K562 (cell line): ENCODE measurements at regions not wholly inside any gene's neighbourhood (a gene's known extent, or its start where the extent isn't known, plus 50 kb on each side); places are given as distances from the start of the nearest gene placed in this dataset.

ENCODE experiments used
- ATAC-seq: fragments of 200-7000 bp; cut with Tn5 transposase; 3 replicates; pipeline ENCODE4 v1.9.1; 2020; ENCODE audit warnings: moderate library complexity
- BruUV-seq: library from RNA; stranded (reverse); fragments of 400-500 nt; replicated peaks from 2 replicates; lab custom pipeline; 2021; lab: Mats Ljungman, UMichigan
- CTCF ChIA-PET: fragments of 300-600 bp; formaldehyde crosslinking; extraction: SDS; loops from one replicate; lab custom pipeline; 2021; ENCODE audit warnings: low intra/inter-chr PET ratio; lab: Yijun Ruan, JAX
- POLR2A ChIA-PET: fragments of 300-600, 350-650 bp; sonication (Branson Sonifier 250); formaldehyde crosslinking; extraction: SDS; loops from one replicate; lab custom pipeline; 2021; ENCODE audit warnings: antibody characterized with exemption, inconsistent platforms; lab: Yijun Ruan, JAX
- DNase-seq, 4 experiments: peaks; one replicate each; pipeline versions ENCODE4 v3.0.0 to v3.0.0-alpha.2; 2011 to 2018; ENCODE audit warnings: low spot score in 3 of 4, mixed read lengths in 3 of 4; ENCODE audit errors: extremely low read depth in 1 of 4
- FAIRE-seq: peaks from 2 replicates; lab custom pipeline; 2011; peaks lifted over from hg19 to GRCh38; lab: Jason Lieb, UNC
- H2AFZ ChIP-seq: 2 replicates; pipeline ENCODE4 v1.6.0; 2011; ENCODE audit warnings: low read depth, low read length, control low read depth, inconsistent platforms
- H3K27ac ChIP-seq: fragments of 200-600 bp; 3 replicates; pipeline ENCODE4 v1.8.0; 2011; ENCODE audit warnings: low read depth, mild to moderate bottlenecking, control low read depth, inconsistent platforms, low read length, moderate library complexity, mixed read lengths; ENCODE audit errors: extremely low read depth
- H3K27me3 ChIP-seq, 2 experiments: fragments of 300-600 bp in 1 of 2; 2 replicates in 1 of 2; 3 replicates in 1 of 2; pipeline versions ENCODE4 v1.6.0 to v1.8.0; 2011; ENCODE audit warnings: inconsistent platforms in 2 of 2, low read length in 2 of 2, mild to moderate bottlenecking in 1 of 2, mixed read lengths in 1 of 2, moderate library complexity in 1 of 2; ENCODE audit not compliant: control insufficient read depth in 2 of 2, insufficient read depth in 2 of 2
- H3K36me3 ChIP-seq: fragments of 300-600 bp; 3 replicates; pipeline ENCODE4 v1.8.0; 2011; ENCODE audit warnings: mild to moderate bottlenecking, low read length, inconsistent platforms; ENCODE audit not compliant: control insufficient read depth, insufficient read depth
- H3K4me1 ChIP-seq, 2 experiments: fragments of 200-600 bp in 1 of 2; replicated peaks in 1 of 2; 2 replicates in 1 of 2; 3 replicates in 1 of 2; pipeline versions ENCODE4 v1.5.1 to v1.8.0; 2011; ENCODE audit warnings: inconsistent platforms in 2 of 2, low read length in 2 of 2, mild to moderate bottlenecking in 1 of 2, mixed read lengths in 1 of 2, moderate library complexity in 1 of 2; ENCODE audit not compliant: control insufficient read depth in 2 of 2, insufficient read depth in 2 of 2
- H3K4me2 ChIP-seq: 2 replicates; pipeline ENCODE4 v1.6.1; 2011; ENCODE audit warnings: low read length, control low read depth, inconsistent platforms, mixed read lengths; ENCODE audit not compliant: insufficient read depth
- H3K4me3 ChIP-seq: fragments of 200-600 bp; sonication (generic), shearing (Covaris generic); 2 replicates; pipeline ENCODE4 v1.5.1; 2016; ENCODE audit warnings: control low read depth, inconsistent platforms
- H3K79me2 ChIP-seq: fragments of 200-600 bp; 3 replicates; pipeline ENCODE4 v1.8.0; 2011; ENCODE audit warnings: low read length, inconsistent platforms; ENCODE audit not compliant: control insufficient read depth, insufficient read depth
- H3K9ac ChIP-seq, 2 experiments: 2 replicates each; pipeline versions ENCODE4 v1.6.0 to v1.6.1; 2011; ENCODE audit warnings: low read depth in 2 of 2, low read length in 2 of 2, control low read depth in 1 of 2, inconsistent platforms in 1 of 2, mild to moderate bottlenecking in 1 of 2, mixed read lengths in 1 of 2; ENCODE audit not compliant: insufficient read depth in 1 of 2
- H3K9me1 ChIP-seq: one replicate; pipeline ENCODE4 v1.6.0; 2011; ENCODE audit warnings: inconsistent platforms, mild to moderate bottlenecking, low read length, moderate library complexity; ENCODE audit not compliant: control insufficient read depth, insufficient read depth
- H3K9me3 ChIP-seq: replicated peaks from 2 replicates; pipeline ENCODE4 v1.5.1; 2011; ENCODE audit warnings: low read depth, low read length, inconsistent platforms; ENCODE audit not compliant: control insufficient read depth, insufficient read depth
- H4K20me1 ChIP-seq: replicated peaks from 2 replicates; pipeline ENCODE4 v1.6.1; 2011; ENCODE audit warnings: low read length, inconsistent platforms, mixed read lengths; ENCODE audit not compliant: control insufficient read depth, insufficient read depth
- HSF4 ChIP-seq: fragments of 250-450 bp; sonication (Bioruptor Pico); IDR thresholded peaks from 2 replicates; pipeline ENCODE4 v2.1.2; 2022; ENCODE audit warnings: mild to moderate bottlenecking, moderate library complexity, borderline replicate concordance
- NELFE ChIP-seq: IDR thresholded peaks from 2 replicates; pipeline ENCODE4 v1.6.1; 2011; ENCODE audit warnings: mild to moderate bottlenecking; ENCODE audit not compliant: insufficient read depth, insufficient read length
- YY1 ChIP-seq, 3 experiments: IDR thresholded peaks; 2 replicates each; pipeline ENCODE4 v1.6.1; 2011; ENCODE audit warnings: low read length in 2 of 3, mild to moderate bottlenecking in 2 of 3, moderate library complexity in 2 of 3, borderline replicate concordance in 1 of 3, control low read depth in 1 of 3, low read depth in 1 of 3; ENCODE audit not compliant: insufficient read depth in 3 of 3, insufficient replicate concordance in 2 of 3, control insufficient read depth in 1 of 3, insufficient read length in 1 of 3; ENCODE audit errors: extremely low read depth in 1 of 3
- WGBS: fragments of 100-300 bp; shearing (Covaris generic); methylation state at CpG from one replicate; pipeline ENCODE4 v1.1.6; 2016; ENCODE audit warnings: low coverage, mixed read lengths; ENCODE audit not compliant: insufficient coverage; ENCODE audit errors: missing lambda C conversion rate; 5-methylcytosine and 5-hydroxymethylcytosine counted together
- in situ Hi-C: fragments of 300-500 bp; cut with MboI; formaldehyde crosslinking; loops from 4 replicates; pipeline ENCODE4 v1.15.0; 2018; ENCODE audit warnings: inconsistent platforms, mixed read lengths
- intact Hi-C: fragments of 100-400 bp; cut with micrococcal nuclease; formaldehyde crosslinking; loops from 2 replicates; pipeline ENCODE4 v1.14.2; 2022
- TF ChIP-seq, protein P1 (sequence below): fragments of 250-450 bp; sonication (Bioruptor Pico); IDR thresholded peaks from 2 replicates; pipeline ENCODE4 v1.5.0; 2021
- TF ChIP-seq, protein P2 (sequence below): sonication (generic); formaldehyde crosslinking; IDR thresholded peaks from 2 replicates; pipeline ENCODE4 v1.8.1; 2023; ENCODE audit warnings: mild to moderate bottlenecking, missing genetic modification reagents
- TF ChIP-seq, protein P3 (sequence below), 2 experiments: IDR thresholded peaks; 2 replicates each; pipeline ENCODE4 v1.6.1; 2012; ENCODE audit warnings: improper control_type of control experiment in 2 of 2, low read depth in 2 of 2, low read length in 2 of 2, borderline replicate concordance in 1 of 2

DNA sequence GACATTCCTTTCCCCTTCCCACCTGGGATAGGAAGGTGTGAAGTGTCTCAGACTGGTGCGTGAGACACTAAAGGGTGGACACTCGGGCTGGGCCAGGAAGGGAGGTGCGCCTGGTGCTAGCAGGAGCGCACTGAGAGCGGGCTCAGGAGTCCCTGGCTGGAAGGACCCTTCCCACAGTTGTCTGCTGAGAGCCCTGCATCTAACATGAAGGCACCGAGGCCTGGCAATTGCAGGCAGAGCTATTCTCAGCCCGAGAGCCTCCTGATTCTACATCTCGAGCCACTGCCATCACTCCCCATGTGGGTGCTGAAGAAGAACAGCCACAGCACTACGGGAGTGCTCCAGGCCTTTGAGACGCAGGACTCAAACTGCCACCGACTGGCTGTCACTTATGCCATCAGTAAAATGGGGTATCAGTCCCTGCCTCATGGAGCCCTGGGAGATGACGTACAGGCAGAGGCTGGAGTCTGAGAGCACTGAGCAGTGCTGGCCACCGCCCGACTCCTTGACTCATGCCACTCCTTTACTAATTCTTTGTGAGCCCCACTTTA is 159.4 kb downstream of the KLF13 start:
- Histone ChIP-seq H3K79me2 (no peaks in the 10 kb centered on the region), H3K27me3 (peaks cover 0 to 20% of the 10 kb centered on the region in 2 experiments; a peak in 2 of 5 replicates), H3K4me1 (peaks cover 0 to 4% of the 10 kb centered on the region in 2 experiments; a peak in 2 of 5 replicates), H4K20me1 (peaks cover 4% of the 10 kb centered on the region; the same call in 1 of the 2 replicates), H3K36me3 (no peaks in the 10 kb centered on the region), H3K9me1 (no peaks in the 10 kb centered on the region), H3K4me3 (no peak overlapping the region), H3K27ac (no peak overlapping the region), H3K9me3 (no peaks in the 10 kb centered on the region), H3K4me2 (no peak overlapping the region), H2AFZ (no peak overlapping the region), H3K9ac (no peak overlapping the region)
- DNase-seq: no peak
- no peak for FAIRE-seq
- ATAC-seq: no peak
- intact Hi-C loops (loop anchor here (5.0 kb wide), 2 partner anchors 49 to 269 kb away; no protein-coding TSS in a partner anchor), in situ Hi-C loops (loop anchor here (5.0 kb wide), 2 partner anchors 49 to 284 kb away; no protein-coding TSS in a partner anchor)
- ChIA-PET CTCF (no interaction called here), POLR2A (interaction anchor here (0.7 kb wide), 1 partner anchor 10 kb away, joined by 3 read pairs; no protein-coding TSS in a partner anchor)
- under 1% methylated on average over 13 of the region's 14 CpGs for WGBS
- no TSS peak for BruUV-seq
- no peak for TF ChIP-seq NELFE
- no peak for TF ChIP-seq YY1 (IDR thresholded peaks at IDR 0.05; ENCODE audit: borderline replicate concordance in 1 of 3, control insufficient read depth in 1 of 3, extremely low read depth in 1 of 3, insufficient read depth in 3 of 3, insufficient read length in 1 of 3, insufficient replicate concordance in 2 of 3, low read depth in 1 of 3, low read length in 2 of 3)
- no peak for TF ChIP-seq HSF4
- TF ChIP-seq, protein P1, sequence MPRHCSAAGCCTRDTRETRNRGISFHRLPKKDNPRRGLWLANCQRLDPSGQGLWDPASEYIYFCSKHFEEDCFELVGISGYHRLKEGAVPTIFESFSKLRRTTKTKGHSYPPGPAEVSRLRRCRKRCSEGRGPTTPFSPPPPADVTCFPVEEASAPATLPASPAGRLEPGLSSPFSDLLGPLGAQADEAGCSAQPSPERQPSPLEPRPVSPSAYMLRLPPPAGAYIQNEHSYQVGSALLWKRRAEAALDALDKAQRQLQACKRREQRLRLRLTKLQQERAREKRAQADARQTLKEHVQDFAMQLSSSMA: no peak
- TF ChIP-seq, protein P2, sequence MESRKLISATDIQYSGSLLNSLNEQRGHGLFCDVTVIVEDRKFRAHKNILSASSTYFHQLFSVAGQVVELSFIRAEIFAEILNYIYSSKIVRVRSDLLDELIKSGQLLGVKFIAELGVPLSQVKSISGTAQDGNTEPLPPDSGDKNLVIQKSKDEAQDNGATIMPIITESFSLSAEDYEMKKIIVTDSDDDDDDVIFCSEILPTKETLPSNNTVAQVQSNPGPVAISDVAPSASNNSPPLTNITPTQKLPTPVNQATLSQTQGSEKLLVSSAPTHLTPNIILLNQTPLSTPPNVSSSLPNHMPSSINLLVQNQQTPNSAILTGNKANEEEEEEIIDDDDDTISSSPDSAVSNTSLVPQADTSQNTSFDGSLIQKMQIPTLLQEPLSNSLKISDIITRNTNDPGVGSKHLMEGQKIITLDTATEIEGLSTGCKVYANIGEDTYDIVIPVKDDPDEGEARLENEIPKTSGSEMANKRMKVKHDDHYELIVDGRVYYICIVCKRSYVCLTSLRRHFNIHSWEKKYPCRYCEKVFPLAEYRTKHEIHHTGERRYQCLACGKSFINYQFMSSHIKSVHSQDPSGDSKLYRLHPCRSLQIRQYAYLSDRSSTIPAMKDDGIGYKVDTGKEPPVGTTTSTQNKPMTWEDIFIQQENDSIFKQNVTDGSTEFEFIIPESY (CRISPR knock-in tag): no peak
- TF ChIP-seq, protein P3, sequence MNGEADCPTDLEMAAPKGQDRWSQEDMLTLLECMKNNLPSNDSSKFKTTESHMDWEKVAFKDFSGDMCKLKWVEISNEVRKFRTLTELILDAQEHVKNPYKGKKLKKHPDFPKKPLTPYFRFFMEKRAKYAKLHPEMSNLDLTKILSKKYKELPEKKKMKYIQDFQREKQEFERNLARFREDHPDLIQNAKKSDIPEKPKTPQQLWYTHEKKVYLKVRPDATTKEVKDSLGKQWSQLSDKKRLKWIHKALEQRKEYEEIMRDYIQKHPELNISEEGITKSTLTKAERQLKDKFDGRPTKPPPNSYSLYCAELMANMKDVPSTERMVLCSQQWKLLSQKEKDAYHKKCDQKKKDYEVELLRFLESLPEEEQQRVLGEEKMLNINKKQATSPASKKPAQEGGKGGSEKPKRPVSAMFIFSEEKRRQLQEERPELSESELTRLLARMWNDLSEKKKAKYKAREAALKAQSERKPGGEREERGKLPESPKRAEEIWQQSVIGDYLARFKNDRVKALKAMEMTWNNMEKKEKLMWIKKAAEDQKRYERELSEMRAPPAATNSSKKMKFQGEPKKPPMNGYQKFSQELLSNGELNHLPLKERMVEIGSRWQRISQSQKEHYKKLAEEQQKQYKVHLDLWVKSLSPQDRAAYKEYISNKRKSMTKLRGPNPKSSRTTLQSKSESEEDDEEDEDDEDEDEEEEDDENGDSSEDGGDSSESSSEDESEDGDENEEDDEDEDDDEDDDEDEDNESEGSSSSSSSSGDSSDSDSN (IDR thresholded peaks at IDR 0.05; ENCODE audit: borderline replicate concordance in 1 of 2, low read depth in 2 of 2, low read length in 2 of 2): no peak
